GM21381 (cell line): ENCODE measurements at regions not wholly inside any gene's neighbourhood (a gene's known extent, or its start where the extent isn't known, plus 50 kb on each side); places are given as distances from the start of the nearest gene placed in this dataset.
"Not testable (repeated sequence)": the region's sequence is repeated elsewhere in the genome, so short reads cannot be mapped to it uniquely, and the experiment has no call there.

ENCODE experiments used
- ATAC-seq: cut with Tn5 transposase; IDR thresholded peaks from one replicate; pipeline ENCODE4 v1.9.1; 2021; ENCODE audit warnings: mild to moderate bottlenecking, moderate library complexity; ENCODE audit not compliant: unreplicated experiment

- not testable (repeated sequence) for ATAC-seq
These were observed 62.8 kb downstream of the ARHGAP11B start for GRCh38 chr15:30688684-30689083.

GRCh38 chr15:30690153-30690552 is 64.2 kb downstream of the ARHGAP11B start:
- ATAC-seq = not testable (repeated sequence)

- ATAC-seq = not testable (repeated sequence)
These were observed 69.9 kb downstream of the ARHGAP11B start for GRCh38 chr15:30695811-30696210.

GRCh38 chr15:30696439-30697314 is 70.7 kb downstream of the ARHGAP11B start:
- ATAC-seq = peak; percentile 68

- ATAC-seq = peak; percentile 43
These were observed 71.4 kb downstream of the ARHGAP11B start for GRCh38 chr15:30697315-30697685.

GRCh38 chr15:30700006-30700597 is 74.2 kb downstream of the ARHGAP11B start:
- not testable (repeated sequence) for ATAC-seq

GRCh38 chr15:30707976-30708685 is 82.2 kb downstream of the ARHGAP11B start:
- ATAC-seq = not testable (repeated sequence)

GRCh38 chr15:30708809-30709208 is 82.9 kb downstream of the ARHGAP11B start:
- ATAC-seq = not testable (repeated sequence)

GRCh38 chr15:30718038-30718643 is 92.2 kb downstream of the ARHGAP11B start:
- not testable (repeated sequence) for ATAC-seq

GRCh38 chr15:30719363-30719762 is 93.4 kb downstream of the ARHGAP11B start:
- ATAC-seq = not testable (repeated sequence)

GRCh38 chr15:30720825-30721224 is 94.9 kb downstream of the ARHGAP11B start:
- not testable (repeated sequence) for ATAC-seq

- not testable (repeated sequence) for ATAC-seq
These were observed 95.6 kb downstream of the ARHGAP11B start for GRCh38 chr15:30721529-30721928.

GRCh38 chr15:30723540-30724175 is 97.7 kb downstream of the ARHGAP11B start:
- ATAC-seq = not testable (repeated sequence)

- not testable (repeated sequence) for ATAC-seq
These were observed 104.1 kb downstream of the ARHGAP11B start for GRCh38 chr15:30729880-30730590.

- not testable (repeated sequence) for ATAC-seq
These were observed 104.7 kb downstream of the ARHGAP11B start for GRCh38 chr15:30730633-30731032.

- not testable (repeated sequence) for ATAC-seq
These were observed 106.2 kb downstream of the ARHGAP11B start for GRCh38 chr15:30732100-30732499.

GRCh38 chr15:30735884-30736564 is 110.1 kb downstream of the ARHGAP11B start:
- ATAC-seq = not testable (repeated sequence)

- not testable (repeated sequence) for ATAC-seq
These were observed 116.9 kb downstream of the ARHGAP11B start for GRCh38 chr15:30742796-30743195.

- ATAC-seq = not testable (repeated sequence)
These were observed 123.1 kb downstream of the ARHGAP11B start for GRCh38 chr15:30749048-30749447.
